ENCODE measurements at regions not wholly inside any gene's neighbourhood (a gene's known extent, or its start where the extent isn't known, plus 50 kb on each side); places are given as distances from the start of the nearest gene placed in this dataset.
"Not testable (repeated sequence)": the region's sequence is repeated elsewhere in the genome, so short reads cannot be mapped to it uniquely, and the experiment has no call there.

DNA sequence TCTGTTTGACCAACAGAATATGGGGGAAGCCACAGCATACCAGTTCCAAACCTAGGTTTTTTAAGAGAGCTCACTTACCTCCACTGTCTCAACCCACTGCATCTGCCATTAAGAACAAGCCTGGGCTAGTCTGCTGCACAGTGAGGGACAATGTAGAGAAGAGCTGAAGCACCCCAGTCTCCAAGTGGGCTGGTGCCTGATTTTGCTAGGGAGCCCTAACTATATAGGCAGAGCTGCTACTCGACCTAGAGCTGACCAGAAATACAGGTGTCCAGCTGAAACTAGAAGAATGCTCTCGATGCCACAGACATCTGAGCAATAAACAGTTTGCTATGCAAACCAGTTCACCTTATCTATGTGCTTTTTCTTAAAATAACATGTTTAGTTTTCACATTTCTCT, 106.9 kb upstream of the BET1 start:
- DNase-seq: no peak

DNA sequence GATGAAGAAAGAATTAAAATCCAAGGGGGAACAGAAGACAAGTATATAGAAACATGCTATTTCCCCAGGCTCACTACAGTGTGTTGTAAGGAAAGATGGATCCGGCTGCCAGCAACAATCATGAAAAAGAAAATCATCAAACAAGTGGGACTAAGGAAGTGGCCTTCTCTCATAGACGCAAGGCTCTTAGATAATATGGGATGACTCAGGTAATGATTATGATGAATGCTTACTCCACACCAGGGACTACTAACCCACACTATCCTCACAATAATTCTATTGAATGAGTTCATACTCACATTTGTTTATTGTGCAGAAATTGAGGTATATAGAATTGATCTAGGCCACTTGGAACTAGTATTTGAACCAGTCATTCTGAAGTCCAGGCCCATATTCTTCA, 111.2 kb upstream of the BET1 start:
- DNase-seq: no peak

DNA sequence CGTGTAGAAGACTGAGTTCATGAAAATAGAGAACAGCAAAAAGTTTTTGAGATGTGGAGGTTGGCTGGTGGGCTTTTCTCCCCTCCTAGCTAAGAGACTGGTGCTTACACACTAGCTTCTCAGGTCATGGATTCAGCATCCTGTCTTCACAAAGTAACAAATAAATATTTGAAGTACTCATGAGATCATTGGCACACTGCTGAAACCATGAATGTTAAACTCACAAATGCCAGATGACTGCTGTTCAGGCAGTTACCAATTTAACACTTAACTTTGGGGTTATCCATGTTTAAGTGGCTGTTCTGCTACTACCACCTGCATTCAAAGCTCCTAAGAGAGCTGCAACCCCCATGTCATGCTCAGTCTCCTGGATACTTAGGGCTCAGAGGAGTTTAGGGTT, 119.0 kb upstream of the BET1 start:
- no peak for DNase-seq

DNA sequence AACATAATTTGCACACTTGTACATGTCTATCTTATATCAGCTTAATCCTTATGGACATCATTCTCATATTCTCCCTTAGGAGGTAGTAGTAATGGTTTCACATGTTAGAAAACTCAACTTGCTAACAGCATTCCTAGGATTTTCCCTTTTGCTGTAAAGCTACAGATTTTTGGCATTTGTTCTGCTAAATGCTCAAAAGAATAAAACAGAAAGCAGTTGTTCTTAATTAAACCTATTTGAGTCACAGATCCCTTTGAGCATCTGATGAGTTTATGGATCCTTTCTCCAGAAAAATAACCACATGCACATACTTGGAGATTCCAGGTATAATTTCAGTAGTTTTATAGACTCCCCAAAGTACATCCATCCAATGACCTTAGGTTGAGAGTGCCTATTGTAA, 122.9 kb upstream of the BET1 start:
- DNase-seq: no peak

DNA sequence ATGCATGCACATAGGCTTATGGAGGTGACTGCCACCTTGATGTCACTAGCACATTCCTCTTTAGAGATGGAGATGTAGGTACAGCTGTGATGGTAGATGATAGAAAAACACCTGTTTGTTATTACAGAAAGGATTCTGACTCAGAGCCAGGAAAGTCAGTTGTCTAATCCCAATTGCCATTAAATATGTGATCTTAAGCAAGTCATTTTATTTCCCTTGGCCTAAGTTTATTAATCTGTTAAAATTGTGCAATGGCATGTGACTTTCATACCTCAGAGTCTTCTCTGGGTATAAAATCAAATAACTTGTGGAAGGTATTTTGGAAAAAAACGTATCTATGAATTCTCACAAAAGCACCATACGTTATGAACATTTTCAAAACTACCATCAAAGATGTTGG, 123.9 kb upstream of the BET1 start:
- DNase-seq: no peak

DNA sequence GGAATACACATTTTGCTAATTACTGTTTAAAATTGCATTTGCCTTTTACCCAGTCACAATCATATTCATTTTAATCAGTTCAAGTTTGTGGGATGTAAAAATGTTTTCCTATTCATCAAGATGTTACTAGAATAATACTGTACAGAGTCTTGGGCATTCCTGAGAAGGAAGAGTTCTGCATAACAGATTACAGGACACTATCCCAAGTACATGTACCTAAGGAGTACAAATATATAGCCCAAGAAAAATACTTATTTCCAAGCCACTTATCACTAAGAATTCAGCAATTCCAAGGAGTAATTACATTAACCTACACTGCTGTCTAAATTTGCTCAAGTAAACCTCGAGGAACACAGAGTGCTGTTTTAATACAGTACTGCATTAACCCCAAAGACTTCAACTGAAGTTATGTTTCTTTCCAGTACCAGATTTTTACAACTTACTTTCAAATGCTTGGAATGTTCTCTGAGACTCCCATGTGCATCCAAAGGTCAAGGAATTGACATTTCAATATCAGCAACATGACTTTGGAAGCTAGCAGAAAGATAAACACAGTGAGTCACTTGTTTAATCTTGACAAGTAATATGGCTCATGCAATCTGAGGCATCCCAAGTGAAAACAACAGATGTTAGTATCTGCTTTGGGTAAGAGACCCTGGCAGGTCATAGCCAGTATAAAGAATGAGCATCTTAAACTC, 125.4 kb upstream of the BET1 start:
- DNase-seq: no peak

DNA sequence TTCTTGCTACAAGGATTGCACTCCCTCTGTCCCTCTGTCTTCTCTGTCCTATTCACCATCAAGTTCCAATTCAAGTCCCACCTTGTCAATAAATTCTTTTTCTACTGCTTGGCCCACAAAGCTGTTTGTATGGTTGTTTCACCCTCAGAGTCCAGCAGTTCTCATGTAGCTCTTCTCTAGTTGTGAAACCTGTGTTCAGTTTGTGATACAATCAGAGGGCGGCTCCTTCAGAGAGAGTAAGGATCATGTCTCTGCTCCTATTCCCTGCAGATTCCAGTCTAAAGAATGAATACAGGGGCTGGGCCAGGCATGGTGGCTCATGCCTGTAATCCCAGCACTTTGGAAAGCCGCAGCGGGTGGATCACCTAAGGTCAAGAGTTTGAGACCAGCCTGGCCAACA, 126.6 kb upstream of the BET1 start:
- DNase-seq: no peak

DNA sequence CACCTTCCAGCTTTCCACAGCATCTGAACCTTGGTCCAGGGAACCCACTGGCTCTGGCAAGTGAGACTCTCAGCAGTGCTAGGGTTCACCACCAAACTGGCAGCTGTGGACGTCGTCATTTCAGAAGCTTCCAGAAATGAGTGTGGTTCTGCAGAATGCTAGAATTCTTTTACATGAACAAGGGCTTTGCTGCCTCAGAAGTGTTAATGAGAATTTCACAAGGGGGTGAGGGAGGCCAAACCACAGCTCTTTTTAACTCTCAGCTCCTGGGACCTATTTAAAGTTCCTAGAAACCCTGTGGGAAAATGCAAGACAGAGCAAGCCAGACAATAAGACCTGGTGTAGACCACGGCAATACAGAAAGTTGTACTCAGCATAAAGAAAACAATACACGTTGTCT, 129.3 kb upstream of the BET1 start:
- no peak for DNase-seq

DNA sequence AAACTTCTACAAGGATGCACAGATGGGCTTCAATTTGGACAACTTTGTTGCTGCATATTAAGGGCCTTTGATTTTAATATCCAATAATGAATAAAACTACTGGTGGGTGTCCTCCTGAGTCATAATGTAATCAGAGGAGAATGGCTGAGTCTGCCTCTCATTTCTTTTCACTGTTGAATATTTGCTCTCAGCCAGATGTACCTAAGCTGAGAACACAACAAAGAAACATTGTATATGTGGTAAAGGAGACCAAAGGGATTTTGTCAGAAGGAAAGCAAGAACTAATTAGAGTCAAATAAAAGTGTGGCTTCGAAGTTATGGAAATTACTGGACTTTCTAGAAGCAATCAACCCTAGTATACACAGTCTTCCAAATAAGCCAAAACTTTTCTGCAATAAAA, 131.0 kb upstream of the BET1 start:
- DNase-seq: no peak

DNA sequence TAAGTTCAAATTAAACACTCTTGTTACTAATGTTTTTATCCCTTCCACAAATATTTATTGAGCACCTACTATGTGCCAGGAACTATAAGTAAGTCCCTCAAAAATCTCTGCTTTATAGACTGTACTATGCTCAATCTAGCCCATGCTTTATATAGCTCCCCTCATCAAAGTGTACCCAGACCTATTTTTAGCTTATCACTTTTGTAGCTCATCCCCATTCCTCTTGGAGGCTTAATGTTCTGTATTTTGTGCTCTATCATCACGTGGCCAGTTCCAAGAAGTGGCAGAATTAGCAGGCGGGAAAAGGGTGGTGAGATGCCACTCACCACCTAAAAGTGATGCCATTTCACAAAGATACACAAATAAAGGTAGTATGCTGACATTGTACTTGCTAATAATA, 138.1 kb upstream of the BET1 start:
- DNase-seq: no peak

DNA sequence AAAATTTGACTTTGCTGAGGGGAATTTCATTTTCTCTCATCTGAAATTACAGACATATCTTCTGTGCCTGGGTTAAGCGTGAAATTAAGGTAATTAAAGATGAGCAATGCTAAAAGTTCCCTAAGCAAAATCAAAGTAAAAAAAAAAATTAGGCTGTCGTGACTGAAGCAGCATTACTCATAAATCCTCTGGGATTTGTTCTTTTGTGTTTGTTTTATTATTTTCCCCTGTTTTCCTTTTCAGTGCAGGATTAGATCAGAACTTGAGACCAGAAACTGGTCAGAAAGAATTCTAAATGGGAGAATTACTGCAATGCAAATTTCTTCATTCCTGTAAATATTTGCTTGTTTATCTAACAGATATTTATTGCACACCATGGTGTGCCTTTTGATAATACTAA, 141.4 kb upstream of the BET1 start:
- DNase-seq: no peak

DNA sequence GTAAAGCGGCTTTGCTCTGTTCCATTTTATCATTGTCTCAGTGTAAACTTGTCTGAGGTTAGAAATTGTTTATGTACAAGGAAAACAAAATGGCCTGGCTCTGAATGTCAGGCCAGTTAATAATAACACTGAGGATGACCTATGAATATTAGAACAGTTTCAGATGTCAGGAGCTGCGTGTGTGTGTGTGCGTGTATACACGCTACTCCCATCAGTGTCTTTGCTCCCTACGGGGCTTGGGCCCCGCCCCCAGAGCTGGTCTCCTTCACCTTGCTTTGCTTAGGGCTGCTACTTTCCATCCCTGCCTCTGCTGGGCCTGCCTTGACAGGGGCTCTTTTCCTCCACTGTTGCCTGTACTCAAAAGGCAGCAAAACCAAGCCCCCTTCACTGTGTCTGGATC, 142.3 kb upstream of the BET1 start:
- DNase-seq: no peak

DNA sequence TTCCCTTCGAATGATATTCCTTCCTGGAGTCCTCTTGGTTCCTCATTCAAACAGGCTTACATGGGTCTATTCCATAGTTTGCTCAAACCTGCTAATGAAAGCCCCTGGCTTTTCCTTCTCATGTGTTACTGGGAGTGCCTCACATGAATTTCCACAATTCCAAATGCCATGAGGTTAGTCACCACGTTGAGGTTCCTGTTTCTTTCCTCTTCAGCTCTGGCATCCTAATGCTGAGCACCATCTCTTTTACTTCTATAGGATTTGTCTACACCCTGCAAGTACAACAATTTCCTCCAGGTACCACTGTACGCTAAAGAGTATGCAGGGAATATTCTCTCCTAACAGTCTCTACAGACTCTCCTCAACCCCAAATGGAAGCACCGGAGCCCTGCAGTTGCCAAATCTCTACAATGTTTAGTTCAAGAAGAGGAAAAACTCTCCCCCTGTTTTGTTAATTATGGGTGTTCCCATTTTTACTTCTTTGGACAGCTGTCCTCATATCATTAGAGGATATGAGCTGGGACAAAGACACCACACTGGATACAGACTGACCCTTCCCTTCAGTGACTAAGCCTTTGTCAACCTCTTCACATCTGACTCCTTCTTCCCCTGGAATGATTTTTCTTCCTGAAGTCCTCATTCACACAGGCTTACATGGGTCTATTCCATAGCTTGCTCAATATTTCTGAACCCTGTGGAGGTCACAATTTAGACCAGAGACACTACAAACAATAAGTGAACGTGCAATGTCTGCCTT, 145.8 kb upstream of the BET1 start:
- no peak for DNase-seq

DNA sequence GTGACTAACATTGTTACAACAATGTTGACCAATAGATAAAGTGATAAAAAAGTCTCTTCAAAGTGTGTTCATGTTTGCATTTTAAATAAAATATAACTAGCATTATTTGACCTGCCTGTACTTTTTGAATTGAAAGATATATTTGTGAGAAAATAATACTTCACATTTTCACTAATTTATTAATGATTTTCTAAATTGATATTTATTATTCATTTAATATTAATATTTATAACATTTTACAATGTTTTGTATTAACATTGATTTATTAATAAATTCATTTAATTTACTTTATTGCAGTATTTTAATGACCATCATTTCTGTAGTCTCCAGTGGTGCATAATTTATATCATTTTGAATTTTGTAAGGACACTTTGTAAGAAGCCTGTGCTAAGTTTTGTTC, 150.0 kb upstream of the BET1 start:
- DNase-seq: no peak

DNA sequence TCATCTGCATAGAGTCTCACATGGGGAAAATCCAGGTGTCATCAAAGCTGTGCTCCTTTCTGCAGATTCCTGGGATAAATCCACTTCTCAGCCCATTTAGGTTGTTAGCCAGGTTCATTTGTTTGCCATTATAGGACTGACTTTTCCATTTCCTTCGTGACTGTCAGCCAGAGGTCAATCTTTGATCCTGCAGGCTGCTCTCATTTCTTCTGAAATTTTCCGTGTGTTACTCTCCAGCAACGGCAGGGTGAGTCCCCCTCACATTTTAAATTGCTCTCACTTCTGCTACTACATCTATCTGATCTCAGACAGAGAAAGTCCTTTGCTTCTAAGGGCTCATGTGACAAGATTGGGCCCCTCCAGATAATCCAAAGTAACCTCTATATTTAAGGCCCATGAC, 150.7 kb upstream of the BET1 start:
- DNase-seq: no peak

DNA sequence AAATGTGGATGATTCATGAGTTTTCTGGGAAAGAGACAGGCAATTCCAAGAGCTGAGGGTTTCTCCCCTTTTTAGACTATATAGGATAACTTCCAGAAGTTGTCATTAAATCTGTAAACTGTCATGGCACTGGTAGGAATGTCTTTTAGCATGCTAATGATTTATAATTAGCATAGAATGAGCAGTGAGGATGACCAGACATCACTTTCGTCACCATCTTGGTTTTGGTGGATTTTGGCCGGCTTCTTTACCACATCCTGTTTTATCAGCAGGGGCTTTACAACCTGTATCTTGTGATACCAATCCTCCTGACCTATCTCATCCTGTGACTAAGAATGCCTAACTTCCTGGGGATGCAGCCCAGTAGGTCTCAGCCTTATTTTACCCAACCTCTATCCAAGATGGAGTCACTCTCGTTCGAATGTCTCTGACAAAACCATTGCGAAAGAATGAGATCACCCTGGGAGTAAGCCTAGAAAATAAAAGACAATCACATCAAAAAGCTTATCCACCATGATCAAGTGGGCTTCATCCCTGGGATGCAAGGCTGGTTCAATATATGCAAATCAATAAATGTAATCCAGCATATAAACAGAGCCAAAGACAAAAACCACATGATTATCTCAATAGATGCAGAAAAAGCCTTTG, 153.6 kb upstream of the BET1 start:
- DNase-seq: not testable (repeated sequence)

DNA sequence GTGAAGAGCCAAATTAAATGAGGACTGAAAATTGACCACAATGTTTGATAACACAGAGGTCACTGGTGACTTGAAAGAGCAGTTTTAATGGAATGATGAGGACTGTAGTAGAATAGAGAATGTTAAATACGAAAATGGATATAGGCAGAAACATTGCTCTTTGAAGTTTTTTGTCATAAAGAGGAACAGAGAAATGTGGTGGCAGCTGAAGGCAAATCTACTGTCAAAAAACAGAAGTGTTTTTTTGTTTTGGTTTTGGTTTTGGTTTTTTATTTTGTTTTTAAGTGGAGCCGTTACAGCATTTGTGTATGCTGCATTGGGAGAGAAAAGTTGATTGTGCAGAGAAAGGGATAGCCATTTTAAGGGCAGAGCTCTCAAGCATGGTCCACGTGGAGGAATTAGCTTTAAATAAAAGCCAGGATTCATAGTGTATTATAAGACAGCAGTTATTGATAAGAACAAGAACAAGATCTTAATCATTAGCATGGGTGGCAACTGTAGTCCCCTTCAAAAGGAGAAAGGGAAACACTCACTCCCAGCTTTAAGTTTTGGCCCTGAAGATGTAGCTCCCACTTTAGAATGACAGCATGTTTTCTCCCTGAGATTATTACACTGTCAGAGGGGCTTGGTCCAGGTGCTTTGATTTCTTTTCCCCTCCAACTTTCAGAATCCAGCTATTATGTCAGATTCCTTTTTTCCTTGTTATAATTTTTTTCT, 156.7 kb upstream of the BET1 start:
- DNase-seq: no peak

DNA sequence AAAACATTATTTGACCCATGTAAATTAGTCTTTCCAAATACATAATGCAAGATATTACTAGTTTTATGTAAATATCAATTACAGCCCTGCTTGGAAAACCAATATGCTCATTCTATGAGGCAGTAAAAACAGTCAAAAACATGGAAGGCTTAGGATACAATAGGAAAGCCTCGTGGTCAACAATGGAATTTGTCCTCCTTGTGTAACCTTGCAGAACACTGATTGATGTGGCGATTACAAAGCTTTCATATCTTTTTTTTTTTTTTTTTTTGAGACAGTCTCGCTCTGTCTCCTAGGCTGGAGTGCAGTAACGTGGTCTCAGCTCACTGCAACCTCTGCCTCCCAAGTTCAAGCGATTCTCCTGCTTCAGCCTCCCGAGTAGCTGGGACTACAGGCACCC, 157.3 kb upstream of the BET1 start:
- DNase-seq: no peak

DNA sequence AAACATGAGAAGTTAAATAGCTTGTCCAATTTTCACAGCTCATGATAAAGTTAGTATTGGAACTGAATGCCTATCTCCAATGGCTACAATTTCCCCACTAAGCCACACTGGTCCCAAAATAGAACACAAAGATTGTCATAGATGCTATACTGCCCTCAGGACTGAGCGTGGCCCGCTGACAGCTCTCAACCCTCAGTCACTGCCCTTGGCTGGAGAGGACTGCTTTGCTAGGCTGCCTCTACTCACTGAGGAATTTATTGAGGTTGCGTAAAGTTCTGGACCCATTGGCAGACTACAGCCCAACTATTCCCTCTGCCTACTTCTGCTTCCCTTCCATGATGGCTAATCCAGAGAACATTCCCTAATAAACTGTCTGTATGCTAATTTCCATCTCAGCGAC, 165.5 kb upstream of the BET1 start:
- no peak for DNase-seq

DNA sequence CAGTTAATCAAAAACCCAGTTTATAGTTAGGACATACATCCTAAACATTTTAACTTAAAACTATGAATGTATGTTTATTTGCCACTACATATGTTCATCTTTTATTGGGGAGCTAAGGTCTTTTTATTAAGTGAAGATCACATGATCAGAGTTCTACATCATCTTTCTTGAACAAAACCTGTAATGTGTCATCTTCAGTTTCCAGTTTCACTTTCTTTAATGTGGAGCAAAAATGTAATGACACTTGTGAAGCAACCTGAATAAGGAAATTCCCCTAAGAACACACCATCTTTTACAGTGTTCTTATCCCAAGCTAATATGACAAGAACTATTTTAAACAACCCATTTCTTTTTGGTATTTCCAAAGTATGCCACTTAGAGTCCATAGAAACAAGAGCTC, 166.7 kb upstream of the BET1 start:
- DNase-seq: no peak

DNA sequence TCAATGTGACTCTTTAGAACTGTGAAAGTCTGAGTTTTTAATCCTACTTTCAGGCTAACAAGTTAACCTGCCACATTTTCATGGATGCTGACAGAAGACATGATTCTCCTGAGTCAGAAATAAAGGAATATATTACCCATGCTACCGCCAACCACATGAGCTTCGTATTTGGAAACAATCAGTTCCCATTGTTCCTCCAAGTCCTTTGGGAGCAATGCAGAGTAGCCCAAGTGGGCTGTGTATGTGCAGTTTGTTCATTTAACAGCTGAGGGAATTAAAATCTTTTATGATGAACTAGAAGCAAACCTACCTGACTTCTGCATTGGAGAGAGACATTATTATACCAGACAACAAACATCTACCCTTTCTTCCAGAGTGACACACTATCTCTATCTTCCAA, 169.3 kb upstream of the BET1 start:
- no peak for DNase-seq

DNA sequence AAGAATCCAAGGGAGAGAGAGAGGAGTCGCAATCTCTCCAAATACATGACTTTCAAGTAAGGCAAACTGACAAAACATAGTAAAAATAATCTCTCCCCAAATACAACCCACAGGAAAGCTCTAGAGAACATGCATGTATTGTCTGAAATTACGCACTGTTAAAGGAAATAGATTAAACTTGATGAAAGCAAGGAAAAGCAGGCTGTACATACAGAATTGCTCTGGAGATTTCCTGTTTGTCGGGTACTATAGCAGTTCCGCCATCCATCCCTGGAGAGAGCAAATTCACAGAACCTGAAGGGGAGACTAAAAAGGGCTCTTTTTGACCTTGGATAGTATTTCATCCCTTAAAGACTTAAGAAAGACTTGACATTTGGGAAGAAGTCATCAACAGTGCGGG, 170.2 kb upstream of the BET1 start:
- DNase-seq: no peak

DNA sequence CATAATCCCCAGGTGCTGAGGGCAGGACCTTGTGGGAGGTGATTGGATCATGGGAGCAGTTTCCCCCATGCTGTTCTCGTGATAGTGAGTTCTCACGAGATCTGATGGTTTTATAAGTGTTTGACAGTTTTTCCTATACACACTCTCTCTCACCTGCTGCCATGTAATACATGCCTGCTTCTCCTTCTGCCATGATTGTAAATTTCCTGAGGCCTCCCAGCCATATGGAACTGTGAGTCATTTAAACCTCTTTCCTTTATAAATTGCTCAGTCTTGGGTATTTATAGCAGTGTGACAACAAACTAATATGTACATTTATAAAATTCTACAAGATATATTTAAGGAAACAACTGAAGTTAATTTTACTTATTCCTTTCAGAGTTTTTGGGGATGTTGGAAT, 170.8 kb upstream of the BET1 start:
- DNase-seq: no peak

DNA sequence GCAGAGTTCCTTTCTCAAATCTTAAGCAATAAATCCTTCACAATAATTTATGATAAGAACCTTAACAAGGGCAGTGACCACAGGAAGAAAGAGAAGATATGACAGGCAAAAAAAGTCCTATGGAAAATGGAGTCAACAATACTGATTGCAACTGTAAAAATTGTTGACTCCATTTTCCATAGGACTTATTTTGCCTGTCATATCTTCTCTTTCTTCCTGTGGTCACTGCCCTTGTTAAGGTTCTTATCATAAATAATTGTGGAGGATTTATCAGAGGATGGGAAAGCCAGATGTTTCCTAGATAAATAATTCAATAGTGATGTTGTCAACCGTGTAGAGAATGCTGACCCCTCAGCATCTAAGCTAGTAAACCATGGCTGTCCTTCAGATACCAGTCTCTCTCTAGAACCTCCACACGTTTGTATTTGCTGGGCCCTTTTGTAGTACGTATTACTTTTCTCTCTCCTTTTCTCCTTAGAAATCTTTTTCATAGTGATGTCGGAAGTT, 172.6 kb upstream of the BET1 start:
- no peak for DNase-seq

Measured in activated CD4-positive, alpha-beta T cell treated with anti-CD3 and anti-CD28 coated beads for 4 hours (primary cell).